ENCODE measurements at regions not wholly inside any gene's neighbourhood (a gene's known extent, or its start where the extent isn't known, plus 50 kb on each side); places are given as distances from the start of the nearest gene placed in this dataset.
"Not testable (repeated sequence)": the region's sequence is repeated elsewhere in the genome, so short reads cannot be mapped to it uniquely, and the experiment has no call there.

GRCh38 chr3:15903759-15904720 is 106.3 kb upstream of the ANKRD28 start:
- no peak for DNase-seq (ENCODE audit: low read depth)

GRCh38 chr3:15905041-15905440 is 107.3 kb upstream of the ANKRD28 start:
- DNase-seq (ENCODE audit: low read depth), result no peak

GRCh38 chr3:15907403-15907802 is 109.6 kb upstream of the ANKRD28 start:
- DNase-seq (ENCODE audit: low read depth), result not testable (repeated sequence)

- DNase-seq (ENCODE audit: low read depth), result no peak
Measured at GRCh38 chr3:15918988-15919387, 121.2 kb upstream of the ANKRD28 start.

- no peak for DNase-seq (ENCODE audit: low read depth)
Measured at GRCh38 chr3:15919971-15920370, 122.2 kb upstream of the ANKRD28 start.

GRCh38 chr3:15923640-15924405 is 126.0 kb upstream of the ANKRD28 start:
- DNase-seq (ENCODE audit: low read depth), result peak; percentile 4

- no peak for DNase-seq (ENCODE audit: low read depth)
Measured at GRCh38 chr3:15924914-15925313, 127.1 kb upstream of the ANKRD28 start.

- no peak for DNase-seq (ENCODE audit: low read depth)
Measured at GRCh38 chr3:15926871-15927270, 129.1 kb upstream of the ANKRD28 start.

GRCh38 chr3:15927969-15928368 is 130.2 kb upstream of the ANKRD28 start:
- DNase-seq (ENCODE audit: low read depth), result no peak

- no peak for DNase-seq (ENCODE audit: low read depth)
Measured at GRCh38 chr3:15929944-15930571, 132.3 kb upstream of the ANKRD28 start.

- DNase-seq (ENCODE audit: low read depth), result no peak
Measured at GRCh38 chr3:15932348-15933300, 134.8 kb upstream of the ANKRD28 start.

GRCh38 chr3:15933439-15934139 is 135.8 kb upstream of the ANKRD28 start:
- DNase-seq (ENCODE audit: low read depth), result peak; percentile 8

- no peak for DNase-seq (ENCODE audit: low read depth)
Measured at GRCh38 chr3:15934389-15935195, 136.8 kb upstream of the ANKRD28 start.

- no peak for DNase-seq (ENCODE audit: low read depth)
Measured at GRCh38 chr3:15936312-15936711, 138.5 kb upstream of the ANKRD28 start.

GRCh38 chr3:15940641-15941040 is 142.9 kb upstream of the ANKRD28 start:
- DNase-seq (ENCODE audit: low read depth), result no peak

- DNase-seq (ENCODE audit: low read depth), result not testable (repeated sequence)
Measured at GRCh38 chr3:15941457-15941856, 143.7 kb upstream of the ANKRD28 start.

- no peak for DNase-seq (ENCODE audit: low read depth)
Measured at GRCh38 chr3:15941958-15942357, 144.2 kb upstream of the ANKRD28 start.

GRCh38 chr3:15942462-15942861 is 144.7 kb upstream of the ANKRD28 start:
- no peak for DNase-seq (ENCODE audit: low read depth)

GRCh38 chr3:15942936-15943335 is 145.2 kb upstream of the ANKRD28 start:
- DNase-seq (ENCODE audit: low read depth), result no peak

- no peak for DNase-seq (ENCODE audit: low read depth)
Measured at GRCh38 chr3:15948388-15948787, 150.6 kb upstream of the ANKRD28 start.

Measured in amniotic epithelial cell (primary cell).